Right atrium auricular region (tissue), 2 donors: ENCODE measurements at regions not wholly inside any gene's neighbourhood (a gene's known extent, or its start where the extent isn't known, plus 50 kb on each side); places are given as distances from the start of the nearest gene placed in this dataset.

Source experiments
- DNase-seq: peaks from one replicate; pipeline ENCODE4 v3.0.0-alpha.2; 2019; ENCODE audit warnings: low spot score
- H3K27ac ChIP-seq, 2 donors: fragments of 200-600 bp; sonication (generic); 1 replicate in 1 of 2; 2 replicates in 1 of 2; pipeline ENCODE4 v1.5.1; 2016 to 2019
- H3K27me3 ChIP-seq, 2 donors: fragments of 200-600 bp; sonication (generic); one replicate each; pipeline versions ENCODE4 v1.5.1 to v1.6.0; 2017 to 2019
- H3K36me3 ChIP-seq: fragments of 200-600 bp; sonication (generic); one replicate; pipeline ENCODE4 v1.5.1; 2016
- H3K4me1 ChIP-seq, 2 donors: fragments of 200-600 bp; sonication (generic); one replicate each; pipeline versions ENCODE4 v1.5.1 to v1.6.0; 2017 to 2019
- H3K4me3 ChIP-seq, 2 donors: fragments of 200-600 bp; sonication (generic); 1 replicate in 1 of 2; 2 replicates in 1 of 2; pipeline ENCODE4 v1.5.1; 2017 to 2019; ENCODE audit warnings: mild to moderate bottlenecking in 1 of 2, moderate library complexity in 1 of 2
- H3K9me3 ChIP-seq, 2 donors: fragments of 200-600 bp; sonication (generic); one replicate each; pipeline ENCODE4 v1.5.1; 2019
- CTCF ChIP-seq, 2 donors: fragments of 200-600 bp; sonication (generic); IDR thresholded peaks; one replicate each; pipeline ENCODE4 v1.5.1; 2019; ENCODE audit warnings: antibody characterized with exemption in 2 of 2

- DNase-seq, result no peak
- Histone ChIP-seq H3K4me3 (no peak overlapping the region), H3K9me3 (no peaks in the 10 kb centered on the region), H3K27me3 (no peaks in the 10 kb centered on the region), H3K4me1 (no peaks in the 10 kb centered on the region), H3K27ac (no peak overlapping the region), H3K36me3 (no peaks in the 10 kb centered on the region)
- TF ChIP-seq CTCF (IDR thresholded peaks at IDR 0.05), result no peak
These were observed 614.5 kb upstream of the LCORL start for GRCh38 chr4:18636001-18636585.

- DNase-seq, result no peak
- H3K27ac ChIP-seq, result no peak overlapping the region
- TF ChIP-seq CTCF (IDR thresholded peaks at IDR 0.05), result no peak
These were observed 614.0 kb upstream of the LCORL start for GRCh38 chr4:18635531-18635930.

GRCh38 chr4:18631586-18631985 is 610.0 kb upstream of the LCORL start:
- Histone ChIP-seq H3K4me3 (no peak overlapping the region), H3K9me3 (no peaks in the 10 kb centered on the region), H3K36me3 (no peaks in the 10 kb centered on the region), H3K27me3 (no peaks in the 10 kb centered on the region), H3K4me1 (no peaks in the 10 kb centered on the region), H3K27ac (no peak overlapping the region)
- DNase-seq, result no peak
- TF ChIP-seq CTCF (IDR thresholded peaks at IDR 0.05), result no peak

More at GRCh38 chr4:18635531-18635930, 614.0 kb upstream of the LCORL start:
- Histone ChIP-seq H3K36me3 (no peaks in the 10 kb centered on the region), H3K9me3 (no peaks in the 10 kb centered on the region), H3K4me3 (no peak overlapping the region), H3K27me3 (no peaks in the 10 kb centered on the region), H3K4me1 (no peaks in the 10 kb centered on the region)

DNA sequence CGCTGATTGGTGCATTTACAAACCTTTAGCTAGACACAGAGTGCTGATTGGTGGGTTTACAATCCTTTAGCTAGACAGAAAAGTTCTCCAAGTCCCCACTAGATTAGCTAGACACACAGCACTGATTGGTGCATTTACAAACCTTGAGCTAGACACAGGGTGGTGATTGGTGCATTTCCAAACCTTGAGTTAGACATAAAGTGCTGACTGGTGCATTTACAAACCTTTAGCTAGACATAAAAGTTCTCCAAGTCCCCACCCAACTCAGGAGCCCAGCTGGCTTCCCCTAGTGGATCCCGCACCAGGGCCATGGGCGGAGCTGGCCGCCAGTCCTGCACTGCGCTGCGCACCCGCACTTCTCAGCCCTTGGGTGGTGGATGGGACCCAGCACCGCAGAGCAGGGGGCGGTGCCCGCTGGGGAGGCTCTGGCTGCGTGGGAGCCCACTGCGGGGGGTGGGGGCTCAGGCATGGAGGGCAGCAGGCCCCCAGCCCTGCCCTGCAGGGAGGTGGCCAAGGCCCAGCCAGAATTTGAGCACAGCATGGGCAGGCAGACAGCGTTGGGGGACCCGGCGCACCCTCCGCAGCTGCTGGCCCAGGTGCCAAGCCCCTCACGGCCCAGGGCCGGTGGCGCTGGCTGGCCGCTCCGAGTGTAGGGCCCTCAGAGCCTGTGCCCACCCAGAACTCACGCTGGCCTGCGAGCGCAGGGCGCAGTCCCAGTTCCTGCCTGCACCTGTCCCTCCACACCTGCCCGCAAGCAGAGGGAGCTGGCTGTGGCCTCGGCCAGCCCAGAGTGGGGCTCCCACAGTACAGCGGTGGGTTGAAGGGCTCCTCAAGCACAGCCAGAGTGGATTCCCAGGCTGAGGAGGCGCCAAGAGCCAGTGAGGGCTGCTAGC is 608.9 kb upstream of the LCORL start:
- Histone ChIP-seq H3K4me1 (no peaks in the 10 kb centered on the region), H3K4me3 (no peak overlapping the region), H3K27ac (no peak overlapping the region), H3K27me3 (no peaks in the 10 kb centered on the region), H3K36me3 (no peaks in the 10 kb centered on the region), H3K9me3 (no peaks in the 10 kb centered on the region)
- no peak for TF ChIP-seq CTCF (IDR thresholded peaks at IDR 0.05)
- DNase-seq, result no peak

DNA sequence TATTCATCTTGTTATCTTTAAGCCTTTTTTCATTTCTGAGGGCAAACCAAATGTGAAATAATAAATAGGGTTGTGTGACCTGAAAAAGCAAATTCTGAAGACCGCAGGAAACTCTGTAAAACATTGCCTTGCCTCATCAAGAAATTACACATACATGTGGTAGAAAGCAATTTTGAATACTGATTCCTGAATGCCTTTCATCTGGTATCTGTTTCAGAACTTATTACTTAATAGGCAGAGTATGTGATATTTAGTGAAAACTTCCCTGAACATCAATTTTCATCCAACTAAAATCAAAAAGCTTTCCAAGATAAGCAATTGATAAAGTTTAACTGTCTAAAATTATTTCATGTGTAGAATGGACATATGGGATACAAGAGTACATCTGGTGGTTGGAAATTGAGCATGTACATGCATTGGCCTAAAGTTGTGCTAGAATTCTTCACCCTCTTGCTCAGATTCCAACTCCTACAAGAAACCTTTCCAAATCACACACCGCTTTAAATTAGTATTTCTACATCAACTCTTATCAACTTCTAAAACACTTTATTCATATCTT is 606.0 kb upstream of the LCORL start:
- H3K27me3 ChIP-seq, result no peaks in the 10 kb centered on the region
- DNase-seq, result no peak
- H3K9me3 ChIP-seq, result no peaks in the 10 kb centered on the region
- H3K27ac ChIP-seq, result no peak overlapping the region
- H3K4me3 ChIP-seq, result no peak overlapping the region
- no peak for TF ChIP-seq CTCF (IDR thresholded peaks at IDR 0.05)
- H3K4me1 ChIP-seq, result no peaks in the 10 kb centered on the region
- no peaks in the 10 kb centered on the region for H3K36me3 ChIP-seq
